Stomach (tissue), 8 donors: ENCODE measurements at regions not wholly inside any gene's neighbourhood (a gene's known extent, or its start where the extent isn't known, plus 50 kb on each side); places are given as distances from the start of the nearest gene placed in this dataset.

Source experiments
- DNase-seq, 2 donors: peaks; one replicate each; pipeline versions ENCODE4 v3.0.0 to v3.0.0-alpha.2; 2013 to 2019
- H3K27ac ChIP-seq, 5 donors: fragments of 200-600 bp in 4 of 5; sonication (generic) in 4 of 5; one replicate each; pipeline ENCODE4 v1.5.1; 2013 to 2019; ENCODE audit warnings: mild to moderate bottlenecking in 1 of 5, moderate library complexity in 1 of 5
- H3K27me3 ChIP-seq, 3 donors: fragments of 200-600 bp; sonication (generic); one replicate each; pipeline ENCODE4 v1.5.1; 2017 to 2019; ENCODE audit warnings: mixed run types in 1 of 3
- H3K36me3 ChIP-seq, 4 donors: fragments of 200-600 bp; sonication (generic); 1 replicate in 3 of 4; 2 replicates in 1 of 4; pipeline ENCODE4 v1.5.1; 2016 to 2019
- H3K4me1 ChIP-seq, 4 donors: fragments of 200-600 bp; sonication (generic); one replicate each; pipeline ENCODE4 v1.5.1; 2016 to 2019
- H3K4me3 ChIP-seq, 4 donors: fragments of 200-600 bp; sonication (generic) in 3 of 4; one replicate each; pipeline ENCODE4 v1.5.1; 2016 to 2019; ENCODE audit warnings: mild to moderate bottlenecking in 1 of 4
- H3K9me3 ChIP-seq, 4 donors: fragments of 200-600 bp; sonication (generic); one replicate each; pipeline ENCODE4 v1.5.1; 2016 to 2019
- EP300 ChIP-seq: sonication (generic); formaldehyde crosslinking; IDR thresholded peaks from one replicate; pipeline ENCODE4 v1.6.1; 2017; ENCODE audit warnings: antibody characterized with exemption
- POLR2A ChIP-seq, 4 donors: fragments of 450-650 bp; IDR thresholded peaks; one replicate each; pipeline ENCODE4 v1.6.1; 2016; ENCODE audit warnings: antibody characterized with exemption in 4 of 4, control low read depth in 2 of 4, mild to moderate bottlenecking in 1 of 4, moderate library complexity in 1 of 4
- POLR2AphosphoS5 ChIP-seq, 3 donors: sonication (generic); formaldehyde crosslinking; IDR thresholded peaks; one replicate each; pipeline ENCODE4 v1.6.1; 2016; ENCODE audit warnings: antibody characterized with exemption in 3 of 3
- WGBS, 5 donors: extraction: QIAGEN DNeasy Blood & Tissue Kit in 3 of 5; methylation state at CpG; one replicate each; pipeline versions ENCODE4 v1.1.5 to v1.1.7; 2013 to 2018; 5-methylcytosine and 5-hydroxymethylcytosine counted together
- intact Hi-C: fragments of 100-400 bp; cut with DNase I; formaldehyde crosslinking; loops from one replicate; pipeline ENCODE4 v1.15.1; 2023; ENCODE audit warnings: low total_unique reads
- TF ChIP-seq, protein P1 (sequence below), 7 experiments: fragments of 450-650 bp in 4 of 7; fragments of 200-600 bp in 3 of 7; sonication (generic) in 3 of 7; IDR thresholded peaks; one replicate each; pipeline ENCODE4 v1.5.1; 2016 to 2019; ENCODE audit warnings: antibody characterized with exemption in 7 of 7, control low read depth in 2 of 7, mild to moderate bottlenecking in 1 of 7
- donor health status: healthy with polysubstance abuse.
- donor health status: Bipolar disorder and iron deficiency.
- donor health status: healthy.

DNA sequence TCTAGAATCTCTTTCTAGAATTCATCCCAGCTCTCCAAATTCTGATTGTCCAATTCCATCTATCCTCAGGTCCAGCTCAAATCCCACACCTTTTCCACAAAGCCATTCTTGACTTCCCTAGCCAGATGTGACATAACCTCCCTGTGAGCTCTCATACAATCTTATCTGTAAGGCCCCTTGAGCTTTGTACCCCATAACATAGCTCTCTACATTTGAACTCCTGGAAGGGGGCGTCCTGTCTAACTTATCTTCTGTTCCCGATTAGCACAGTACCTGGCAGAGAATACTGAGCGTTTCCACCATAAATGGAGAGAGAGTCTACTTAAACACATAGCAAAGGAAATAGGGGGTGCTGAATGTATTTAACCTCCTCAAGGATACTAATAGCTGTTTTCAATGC, 251.6 kb upstream of the RGMB start:
- H3K27ac ChIP-seq = no peak overlapping the region
- no peaks in the 10 kb centered on the region for H3K27me3 ChIP-seq
- H3K9me3 ChIP-seq = no peaks in the 10 kb centered on the region
- peaks cover 0 to 34% (median 14%) of the 10 kb centered on the region in 4 donors for H3K4me1 ChIP-seq
- H3K36me3 ChIP-seq = no peaks in the 10 kb centered on the region
- intact Hi-C loops = no loop called here
- DNase-seq = no peak
- TF ChIP-seq POLR2A (IDR thresholded peaks at IDR 0.05) = no peak
- no peak for TF ChIP-seq POLR2AphosphoS5 (IDR thresholded peaks at IDR 0.05)
- TF ChIP-seq, protein P1, sequence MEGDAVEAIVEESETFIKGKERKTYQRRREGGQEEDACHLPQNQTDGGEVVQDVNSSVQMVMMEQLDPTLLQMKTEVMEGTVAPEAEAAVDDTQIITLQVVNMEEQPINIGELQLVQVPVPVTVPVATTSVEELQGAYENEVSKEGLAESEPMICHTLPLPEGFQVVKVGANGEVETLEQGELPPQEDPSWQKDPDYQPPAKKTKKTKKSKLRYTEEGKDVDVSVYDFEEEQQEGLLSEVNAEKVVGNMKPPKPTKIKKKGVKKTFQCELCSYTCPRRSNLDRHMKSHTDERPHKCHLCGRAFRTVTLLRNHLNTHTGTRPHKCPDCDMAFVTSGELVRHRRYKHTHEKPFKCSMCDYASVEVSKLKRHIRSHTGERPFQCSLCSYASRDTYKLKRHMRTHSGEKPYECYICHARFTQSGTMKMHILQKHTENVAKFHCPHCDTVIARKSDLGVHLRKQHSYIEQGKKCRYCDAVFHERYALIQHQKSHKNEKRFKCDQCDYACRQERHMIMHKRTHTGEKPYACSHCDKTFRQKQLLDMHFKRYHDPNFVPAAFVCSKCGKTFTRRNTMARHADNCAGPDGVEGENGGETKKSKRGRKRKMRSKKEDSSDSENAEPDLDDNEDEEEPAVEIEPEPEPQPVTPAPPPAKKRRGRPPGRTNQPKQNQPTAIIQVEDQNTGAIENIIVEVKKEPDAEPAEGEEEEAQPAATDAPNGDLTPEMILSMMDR (IDR thresholded peaks at IDR 0.05) = no peak
- no peak for TF ChIP-seq EP300
- 64 to 84% (median 79%) methylated on average over 3 of the region's 3 CpGs for WGBS, 5 donors
- no peak overlapping the region for H3K4me3 ChIP-seq

DNA sequence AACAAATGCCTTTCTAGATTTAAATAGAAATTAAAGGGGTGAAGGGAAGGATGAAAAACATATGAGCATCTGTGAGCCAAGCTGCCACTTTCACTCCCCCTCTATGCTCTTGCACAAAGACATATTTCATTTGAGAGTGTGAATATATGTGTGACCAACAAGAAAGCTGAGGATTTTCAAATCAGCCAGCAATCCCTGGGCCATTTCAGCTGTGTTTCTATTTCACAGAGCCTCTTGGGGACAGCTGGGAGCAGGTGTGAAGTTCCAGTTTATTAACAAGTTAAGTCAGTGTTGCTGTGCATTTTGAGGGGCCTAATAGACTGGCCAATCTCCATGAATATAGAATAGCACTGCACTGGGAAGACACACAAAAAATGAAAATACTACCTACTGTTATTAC, 248.7 kb upstream of the RGMB start:
- DNase-seq = no peak
- Histone ChIP-seq H3K4me3 (no peak overlapping the region), H3K27me3 (no peaks in the 10 kb centered on the region), H3K9me3 (no peaks in the 10 kb centered on the region), H3K27ac (no peak overlapping the region), H3K36me3 (no peaks in the 10 kb centered on the region), H3K4me1 (peaks cover 0 to 8% (median 4%) of the 10 kb centered on the region in 4 donors)
- TF ChIP-seq EP300 (no peak), POLR2AphosphoS5 (IDR thresholded peaks at IDR 0.05) (no peak), POLR2A (IDR thresholded peaks at IDR 0.05) (no peak)
- TF ChIP-seq, protein P1 (IDR thresholded peaks at IDR 0.05) = no peak
- intact Hi-C loops = no loop called here

DNA sequence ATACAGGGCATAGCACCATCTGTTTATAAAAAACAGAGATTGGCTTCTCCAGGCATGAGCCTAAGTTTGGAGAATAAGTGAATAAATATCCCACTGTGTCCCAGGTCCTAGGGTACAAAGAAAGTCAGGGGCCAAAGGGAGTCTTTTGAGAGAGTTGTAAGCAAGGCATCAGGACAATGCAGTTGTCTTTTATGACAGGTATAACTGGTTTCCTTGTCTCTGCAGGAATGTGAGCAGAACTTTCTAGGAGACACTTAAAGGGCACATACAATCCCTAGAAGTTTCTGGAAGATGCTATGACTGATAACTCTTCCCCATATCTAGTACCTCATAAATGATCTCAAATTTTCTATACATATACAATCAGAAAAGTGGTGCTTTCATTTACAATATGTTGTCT, 245.6 kb upstream of the RGMB start:
- DNase-seq = no peak
- intact Hi-C loops = no loop called here
- H3K4me1 ChIP-seq = peaks cover 0 to 8% (median 2%) of the 10 kb centered on the region in 4 donors
- H3K9me3 ChIP-seq = no peaks in the 10 kb centered on the region
- TF ChIP-seq POLR2AphosphoS5 (IDR thresholded peaks at IDR 0.05) (no peak), POLR2A (IDR thresholded peaks at IDR 0.05) (no peak), EP300 (no peak)
- TF ChIP-seq, protein P1 (IDR thresholded peaks at IDR 0.05) = no peak
- H3K27ac ChIP-seq = no peak overlapping the region
- no peaks in the 10 kb centered on the region for H3K27me3 ChIP-seq
- no peaks in the 10 kb centered on the region for H3K36me3 ChIP-seq
- H3K4me3 ChIP-seq = no peak overlapping the region

DNA sequence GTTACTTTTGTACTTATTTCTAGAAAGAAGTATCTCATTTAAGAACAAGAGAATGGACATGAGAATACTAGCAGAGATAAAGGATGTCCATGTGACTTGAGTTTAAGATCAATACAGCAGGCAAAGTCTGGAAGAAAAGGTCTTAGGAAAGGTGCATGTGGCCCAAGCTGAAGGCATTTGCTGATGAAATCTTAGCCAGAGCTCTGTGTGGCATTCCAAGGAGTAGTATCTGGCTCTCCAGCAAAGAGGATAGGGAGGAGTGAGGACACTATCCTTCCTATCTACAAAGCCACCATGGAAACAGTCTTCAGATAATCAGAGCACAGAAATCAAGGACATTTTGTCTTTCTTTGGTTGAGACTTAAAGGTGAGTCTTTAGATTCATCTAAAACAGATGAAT, 244.1 kb upstream of the RGMB start:
- H3K36me3 ChIP-seq = no peaks in the 10 kb centered on the region
- no peak for DNase-seq
- TF ChIP-seq EP300 (no peak), POLR2AphosphoS5 (IDR thresholded peaks at IDR 0.05) (no peak), POLR2A (IDR thresholded peaks at IDR 0.05) (no peak)
- TF ChIP-seq, protein P1 (IDR thresholded peaks at IDR 0.05) = no peak
- no peak overlapping the region for H3K27ac ChIP-seq
- intact Hi-C loops = no loop called here
- peaks cover 0 to 8% (median 0%) of the 10 kb centered on the region in 4 donors for H3K4me1 ChIP-seq
- H3K27me3 ChIP-seq = no peaks in the 10 kb centered on the region
- no peaks in the 10 kb centered on the region for H3K9me3 ChIP-seq
- H3K4me3 ChIP-seq = no peak overlapping the region
